Astrocyte of the spinal cord (primary cell): ENCODE measurements at regions not wholly inside any gene's neighbourhood (a gene's known extent, or its start where the extent isn't known, plus 50 kb on each side); places are given as distances from the start of the nearest gene placed in this dataset.

Source experiments
- DNase-seq: peaks from one replicate; pipeline ENCODE4 v3.0.0; 2011; ENCODE audit warnings: low read depth, low spot score
- H3K4me3 ChIP-seq: 2 replicates; pipeline ENCODE4 v1.5.1; 2011; ENCODE audit warnings: low read depth, mild to moderate bottlenecking, low read length, moderate library complexity
- in situ Hi-C: cut with HindIII; loops from 2 replicates; pipeline ENCODE4 v1.10.0; 2017; ENCODE audit warnings: low sequenced_read_pairs
- TF ChIP-seq, protein P1 (sequence below): IDR thresholded peaks from 2 replicates; pipeline ENCODE4 v1.5.1; 2012; ENCODE audit warnings: low read depth, mild to moderate bottlenecking, low read length, inconsistent platforms

DNA sequence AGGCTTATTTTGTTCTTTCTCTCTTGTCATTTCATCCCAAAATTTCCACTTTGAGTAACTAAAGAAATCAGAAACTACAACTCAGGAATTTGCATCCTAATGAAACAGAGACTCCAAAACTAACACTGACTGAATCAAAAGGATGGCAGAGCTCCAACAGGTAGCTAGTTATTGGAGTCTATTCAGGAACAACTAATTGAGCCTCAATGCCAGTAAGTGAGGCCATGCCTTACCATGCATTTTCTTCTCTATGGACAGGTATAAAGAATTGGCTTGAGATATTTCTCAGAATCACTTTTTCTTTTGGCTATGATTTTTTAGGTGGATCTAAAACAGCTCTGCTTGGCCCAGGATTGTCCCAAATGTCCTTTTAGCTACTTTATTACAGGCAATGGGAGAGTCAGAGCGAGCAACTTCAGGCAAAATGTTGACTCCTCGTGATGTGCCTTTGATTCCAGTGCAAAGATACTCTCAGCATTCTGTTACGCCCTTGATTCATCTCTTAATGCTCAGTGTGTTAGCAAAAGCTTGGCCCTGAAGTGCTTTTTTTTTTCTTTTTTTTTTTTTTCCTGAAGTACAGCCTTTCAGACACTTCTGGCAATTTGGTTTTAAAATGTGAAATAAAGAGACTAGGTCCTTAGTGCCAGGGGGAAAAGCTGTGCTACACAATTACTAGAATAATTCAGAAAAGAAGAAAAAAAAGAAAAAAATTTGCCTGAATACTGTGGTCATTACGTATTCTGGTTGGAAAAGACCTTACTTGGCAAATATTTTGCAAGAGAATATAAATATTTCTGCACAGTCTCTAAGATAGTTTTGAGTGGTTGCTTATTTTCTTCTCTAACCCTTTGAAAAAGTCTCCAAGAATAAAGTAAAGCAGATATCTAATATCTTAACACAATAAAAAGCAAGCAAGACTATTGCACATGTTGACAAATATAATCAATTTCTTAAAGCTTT is 423.7 kb downstream of the ANXA1 start:
- in situ Hi-C loops, result no loop called here
- H3K4me3 ChIP-seq, result no peak overlapping the region
- DNase-seq, result no peak
- TF ChIP-seq, protein P1, sequence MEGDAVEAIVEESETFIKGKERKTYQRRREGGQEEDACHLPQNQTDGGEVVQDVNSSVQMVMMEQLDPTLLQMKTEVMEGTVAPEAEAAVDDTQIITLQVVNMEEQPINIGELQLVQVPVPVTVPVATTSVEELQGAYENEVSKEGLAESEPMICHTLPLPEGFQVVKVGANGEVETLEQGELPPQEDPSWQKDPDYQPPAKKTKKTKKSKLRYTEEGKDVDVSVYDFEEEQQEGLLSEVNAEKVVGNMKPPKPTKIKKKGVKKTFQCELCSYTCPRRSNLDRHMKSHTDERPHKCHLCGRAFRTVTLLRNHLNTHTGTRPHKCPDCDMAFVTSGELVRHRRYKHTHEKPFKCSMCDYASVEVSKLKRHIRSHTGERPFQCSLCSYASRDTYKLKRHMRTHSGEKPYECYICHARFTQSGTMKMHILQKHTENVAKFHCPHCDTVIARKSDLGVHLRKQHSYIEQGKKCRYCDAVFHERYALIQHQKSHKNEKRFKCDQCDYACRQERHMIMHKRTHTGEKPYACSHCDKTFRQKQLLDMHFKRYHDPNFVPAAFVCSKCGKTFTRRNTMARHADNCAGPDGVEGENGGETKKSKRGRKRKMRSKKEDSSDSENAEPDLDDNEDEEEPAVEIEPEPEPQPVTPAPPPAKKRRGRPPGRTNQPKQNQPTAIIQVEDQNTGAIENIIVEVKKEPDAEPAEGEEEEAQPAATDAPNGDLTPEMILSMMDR, result no peak

DNA sequence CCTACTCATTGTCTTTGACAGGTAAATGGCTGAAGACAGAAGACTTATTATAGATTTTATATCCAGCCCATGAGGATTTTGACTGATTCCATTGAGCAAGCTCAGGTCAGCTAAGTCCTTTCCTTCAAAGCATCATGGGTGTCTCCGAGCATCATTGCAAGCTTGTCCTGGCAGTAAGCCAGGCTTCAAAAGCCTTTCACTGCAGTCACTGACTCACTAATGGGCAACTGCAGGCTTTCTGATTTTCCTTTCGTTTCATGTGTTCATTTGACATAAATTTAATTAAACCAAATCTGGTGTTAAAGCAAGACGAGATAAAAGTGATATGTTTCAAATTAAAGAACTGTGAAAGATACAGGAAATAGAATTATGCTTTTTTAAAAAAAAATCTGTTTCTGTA is 426.2 kb downstream of the ANXA1 start:
- in situ Hi-C loops, result no loop called here
- TF ChIP-seq, protein P1, result no peak

DNA sequence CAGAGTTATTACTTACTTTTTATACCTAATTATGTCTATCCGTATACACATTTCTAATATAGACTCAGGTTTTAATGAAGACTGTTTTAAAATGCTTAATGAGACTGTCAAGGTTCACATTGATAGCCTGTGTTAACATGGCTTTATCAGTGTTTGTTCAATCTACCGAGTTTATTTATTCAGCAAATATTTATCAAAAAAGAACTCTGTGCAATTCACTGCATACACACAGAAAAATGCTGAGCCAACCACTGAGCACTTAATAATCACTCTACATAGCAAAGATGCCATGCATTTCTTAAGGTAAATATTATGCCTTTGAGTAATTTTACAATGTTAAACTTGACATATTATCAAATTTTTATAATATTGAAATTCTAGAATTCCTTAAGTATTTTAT is 428.2 kb downstream of the ANXA1 start:
- DNase-seq, result no peak
- in situ Hi-C loops, result no loop called here
- no peak overlapping the region for H3K4me3 ChIP-seq
- TF ChIP-seq, protein P1, result no peak

More for the DNA sequence above, 426.2 kb downstream of the ANXA1 start:
- H3K4me3 ChIP-seq, result no peak overlapping the region
- DNase-seq, result peak; percentile 78

DNA sequence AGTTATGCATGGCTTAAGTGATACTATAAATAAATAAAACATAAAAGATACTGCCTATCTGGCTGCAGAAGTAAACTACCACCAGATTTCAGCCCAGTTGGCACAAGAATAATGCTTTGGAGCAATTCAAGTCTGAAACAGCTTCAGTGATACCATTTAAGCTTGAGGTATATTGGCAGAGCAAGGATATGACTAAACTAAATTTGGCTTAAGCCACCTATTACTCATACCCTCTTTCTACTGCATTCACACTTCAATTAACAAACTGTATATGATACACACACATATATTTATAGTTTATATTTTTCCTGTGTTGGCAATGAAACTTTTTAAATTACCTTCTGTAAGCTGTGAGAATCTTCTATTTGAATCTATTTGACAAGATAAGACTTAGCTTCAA is 431.9 kb downstream of the ANXA1 start:
- H3K4me3 ChIP-seq, result no peak overlapping the region
- in situ Hi-C loops, result no loop called here
- DNase-seq, result peak; percentile 67
- TF ChIP-seq, protein P1, result no peak

DNA sequence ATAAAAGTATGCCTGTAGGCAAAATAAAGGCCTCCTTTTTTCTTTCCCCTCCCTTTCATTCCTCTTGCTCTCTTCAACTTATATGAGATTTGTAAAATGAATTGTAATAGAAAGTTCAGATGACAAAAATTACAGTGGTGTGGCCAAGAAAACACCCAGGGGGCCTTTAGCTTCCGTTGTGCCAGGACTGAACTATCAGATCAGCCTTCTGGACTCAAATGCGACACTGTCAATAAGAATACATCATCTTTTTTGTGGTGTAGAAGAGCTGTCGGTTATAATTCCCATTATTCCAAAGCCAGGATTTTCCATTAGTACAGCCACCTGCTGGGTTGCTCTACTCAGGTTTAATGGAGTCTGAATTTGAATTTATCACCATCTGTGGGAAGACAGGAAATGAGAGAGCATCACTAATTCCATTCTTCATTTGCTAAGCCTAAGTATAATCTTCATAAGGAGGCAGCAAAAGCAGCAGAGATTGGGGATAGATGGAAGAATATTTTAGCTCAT is 443.4 kb downstream of the ANXA1 start:
- in situ Hi-C loops, result no loop called here
- TF ChIP-seq, protein P1, result no peak

DNA sequence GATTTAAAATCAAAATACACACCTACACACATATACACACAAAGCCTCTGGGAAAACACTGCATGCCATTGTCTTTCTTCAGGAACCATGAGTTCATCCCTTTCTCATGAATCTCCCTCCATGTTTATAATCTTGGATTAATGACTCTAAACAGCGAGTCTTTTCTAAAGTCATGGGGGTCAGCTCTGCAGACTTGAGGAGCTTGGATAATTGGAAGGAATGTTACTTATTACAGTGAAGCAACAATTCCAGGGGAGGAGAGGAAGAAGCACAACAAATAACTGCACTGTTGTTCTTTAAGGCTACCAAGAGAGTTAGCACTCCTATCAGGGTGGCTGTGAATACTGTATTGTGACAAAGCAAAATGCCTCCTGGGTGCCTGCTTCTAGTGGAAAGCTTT is 444.7 kb downstream of the ANXA1 start:
- in situ Hi-C loops, result no loop called here
- no peak for DNase-seq
- TF ChIP-seq, protein P1, result no peak
- H3K4me3 ChIP-seq, result no peak overlapping the region

More for the DNA sequence above, 443.4 kb downstream of the ANXA1 start:
- DNase-seq, result no peak
- H3K4me3 ChIP-seq, result no peak overlapping the region
